Dermis microvascular lymphatic vessel endothelial cell (primary cell): ENCODE measurements at regions not wholly inside any gene's neighbourhood (a gene's known extent, or its start where the extent isn't known, plus 50 kb on each side); places are given as distances from the start of the nearest gene placed in this dataset.
"Not testable (repeated sequence)": the region's sequence is repeated elsewhere in the genome, so short reads cannot be mapped to it uniquely, and the experiment has no call there.

ENCODE experiments used
- DNase-seq, 2 donors: peaks; one replicate each; pipeline versions ENCODE4 v3.0.0 to v3.0.0-alpha.2; 2010; ENCODE audit warnings: low read depth in 2 of 2

DNA sequence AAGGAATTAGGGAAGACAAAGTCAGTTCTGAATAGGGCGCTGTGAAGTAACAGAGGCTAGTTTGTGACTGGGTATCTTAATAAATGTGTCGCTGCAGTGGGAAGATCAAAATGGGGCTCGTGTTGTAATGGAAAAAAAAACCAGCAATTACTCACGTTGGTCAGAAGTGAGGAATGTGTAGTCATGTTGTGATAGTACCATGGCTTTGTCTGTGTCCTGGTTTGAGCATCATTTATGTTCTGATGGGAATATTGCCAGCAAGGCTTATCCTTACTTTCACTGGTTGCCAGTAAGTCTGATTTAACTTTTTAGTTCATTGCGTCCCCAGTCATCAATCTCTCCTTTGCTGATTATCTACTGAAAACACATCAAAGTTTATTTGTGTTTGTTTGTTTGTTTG is 467.6 kb downstream of the NYAP2 start:
- DNase-seq, result no peak

DNA sequence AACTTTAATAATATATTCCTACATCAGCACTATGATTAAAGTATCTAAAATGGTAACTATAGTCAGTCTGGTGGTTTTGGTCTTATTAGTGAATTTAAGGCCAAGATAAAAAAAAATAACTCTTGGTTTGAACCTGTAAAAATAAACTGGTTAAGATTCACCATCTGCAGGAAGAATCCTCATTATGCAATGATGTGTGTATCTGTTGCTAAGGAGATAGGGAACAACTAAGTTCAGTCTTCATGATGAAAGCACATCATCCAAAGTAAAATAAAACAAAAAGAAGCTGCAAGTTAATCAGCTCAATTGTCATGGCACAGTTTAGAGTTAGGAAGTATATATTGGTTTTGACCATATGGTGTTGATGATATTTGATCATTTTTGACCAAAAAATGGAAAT is 466.0 kb downstream of the NYAP2 start:
- no peak for DNase-seq

DNA sequence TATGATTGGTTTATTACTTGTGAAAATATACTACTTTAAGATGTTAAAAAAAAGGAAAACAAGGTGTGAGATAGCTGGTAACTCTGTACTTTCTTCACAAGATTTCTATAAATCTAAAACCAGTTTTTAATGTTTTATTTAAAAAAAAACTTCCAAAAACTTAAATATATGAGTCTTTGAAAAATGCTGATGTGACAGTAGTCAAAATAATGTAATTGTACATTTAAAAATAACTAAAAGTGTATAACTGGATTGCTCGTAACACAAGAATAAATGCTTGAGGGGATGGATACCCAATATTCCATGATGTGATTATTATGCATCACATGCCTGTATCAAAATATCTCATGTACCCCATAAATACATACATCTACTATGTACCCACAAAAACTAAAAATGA is 464.9 kb downstream of the NYAP2 start:
- DNase-seq, result no peak

DNA sequence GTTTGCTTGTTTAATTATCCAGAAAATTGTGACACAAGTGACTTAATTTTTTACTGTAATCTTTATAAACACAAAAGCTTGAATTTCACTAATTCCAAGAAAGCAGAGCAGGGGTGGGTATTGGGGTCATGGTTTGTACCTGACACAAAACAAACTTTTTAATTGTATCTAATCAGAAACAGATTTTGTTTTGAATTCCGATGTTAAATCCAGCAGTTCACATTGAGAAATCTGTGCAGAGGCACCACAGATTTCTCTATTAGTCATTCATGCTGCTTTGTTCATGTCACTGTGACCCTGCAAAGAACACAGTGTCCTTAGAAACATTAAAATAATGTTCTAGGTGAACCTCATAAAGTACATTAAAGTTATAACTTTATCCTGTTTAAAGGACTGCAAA is 443.4 kb downstream of the NYAP2 start:
- DNase-seq, result no peak

DNA sequence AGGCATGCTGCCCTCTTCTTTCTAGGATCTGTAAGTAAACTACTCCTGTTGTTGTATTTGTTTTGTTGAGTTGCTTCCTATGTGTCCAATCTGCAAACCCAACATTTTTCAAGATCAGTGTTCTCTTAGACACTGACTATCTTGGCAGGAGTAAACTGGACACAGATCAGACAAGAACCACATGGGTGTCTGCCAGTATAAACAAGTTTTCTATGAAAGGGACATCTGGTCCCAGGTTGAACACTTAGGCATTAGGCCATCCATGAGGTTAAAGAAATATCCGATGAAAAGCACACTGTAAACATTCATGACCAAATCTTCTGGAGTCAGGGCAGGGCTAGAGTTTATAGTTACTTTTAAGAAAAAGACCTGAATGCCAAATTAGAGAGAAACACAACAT is 441.8 kb downstream of the NYAP2 start:
- DNase-seq, result no peak

DNA sequence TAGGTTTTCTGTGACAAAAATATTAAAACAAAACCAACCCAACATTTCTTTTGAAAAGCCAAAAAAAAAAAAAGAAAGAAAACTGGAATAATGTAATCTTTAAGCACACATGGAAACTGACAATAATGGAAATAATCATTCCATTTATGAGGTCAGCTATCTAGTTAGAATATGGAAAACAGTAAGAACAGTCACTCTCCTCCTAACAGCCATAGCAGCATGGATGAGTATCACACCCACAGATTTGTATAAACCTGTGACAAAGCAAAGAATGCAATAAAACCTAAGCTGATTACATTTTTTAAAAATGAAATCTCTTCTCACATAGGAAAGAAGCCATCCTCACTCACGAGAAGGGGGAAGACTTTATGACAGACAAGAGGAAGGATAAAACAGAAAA is 437.8 kb downstream of the NYAP2 start:
- no peak for DNase-seq

DNA sequence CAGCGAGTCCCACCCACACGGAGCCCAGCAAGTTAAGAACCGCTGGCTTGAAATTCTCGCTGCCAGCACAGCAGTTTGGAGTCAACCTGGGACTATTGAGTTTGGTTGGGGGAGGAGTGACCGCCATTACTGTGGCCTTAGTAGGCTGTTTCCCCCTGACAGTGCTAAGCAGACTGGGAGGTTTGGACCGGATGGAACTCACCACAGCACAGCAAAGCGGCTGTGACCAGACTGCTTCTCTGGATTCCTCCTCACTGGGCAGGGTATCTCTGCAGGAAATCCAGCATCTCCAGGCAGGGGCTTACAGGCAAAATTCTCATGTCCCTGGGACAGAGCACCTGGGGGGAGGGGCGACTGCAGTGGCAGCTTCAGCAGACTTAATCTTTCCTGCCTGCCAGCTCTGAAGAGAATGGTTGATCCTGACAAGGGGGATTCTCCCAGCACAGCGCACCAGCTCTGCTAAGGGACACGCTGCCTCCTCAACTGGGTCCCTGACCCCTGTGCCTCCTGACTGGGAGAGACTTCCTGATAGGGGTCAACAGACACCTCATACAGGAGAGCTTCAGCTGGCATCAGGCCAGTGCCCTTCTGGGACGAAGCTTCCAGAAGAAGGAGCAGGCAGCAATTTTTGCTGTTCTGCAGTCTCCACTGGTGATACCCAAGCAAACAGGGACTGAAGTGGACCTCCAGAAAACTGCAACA is 425.4 kb downstream of the NYAP2 start:
- DNase-seq, result no peak

DNA sequence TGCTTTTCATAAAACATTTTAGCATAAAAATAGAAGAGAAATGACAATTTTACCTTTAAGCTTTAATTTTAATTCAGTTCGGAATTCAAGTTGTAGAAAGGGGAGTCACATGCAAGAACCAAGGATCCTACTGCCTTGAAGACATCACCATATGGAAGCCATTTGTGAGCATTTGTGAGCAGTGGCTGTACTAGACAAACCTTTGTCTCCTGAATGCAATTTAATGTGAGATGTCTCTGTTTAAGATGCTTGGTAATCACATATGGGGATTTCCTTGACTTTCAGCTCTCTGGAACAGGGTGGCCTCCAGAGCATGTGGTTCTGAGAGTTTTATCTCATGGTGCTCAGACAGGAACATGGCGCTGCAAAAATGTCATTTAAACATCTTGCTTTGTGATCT is 421.8 kb downstream of the NYAP2 start:
- no peak for DNase-seq

DNA sequence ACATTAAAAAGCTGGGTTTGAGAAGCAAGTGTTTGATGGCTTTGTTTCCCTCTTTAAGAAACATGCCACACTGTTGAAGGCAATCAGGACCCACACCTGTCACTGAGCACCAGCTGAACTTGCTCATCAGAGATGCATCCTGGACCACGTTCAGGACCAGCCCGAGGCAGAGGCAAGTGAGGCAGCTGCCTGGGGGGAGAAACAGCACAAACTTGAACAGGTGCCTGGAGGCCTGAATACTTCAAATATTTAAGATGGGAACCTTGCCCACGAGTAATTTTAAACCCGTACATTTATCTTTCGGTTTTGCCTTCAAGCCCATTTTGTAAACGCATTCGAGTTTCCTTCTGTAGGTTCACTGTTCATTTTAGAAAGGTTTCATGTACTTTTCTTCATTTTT is 421.3 kb downstream of the NYAP2 start:
- no peak for DNase-seq

DNA sequence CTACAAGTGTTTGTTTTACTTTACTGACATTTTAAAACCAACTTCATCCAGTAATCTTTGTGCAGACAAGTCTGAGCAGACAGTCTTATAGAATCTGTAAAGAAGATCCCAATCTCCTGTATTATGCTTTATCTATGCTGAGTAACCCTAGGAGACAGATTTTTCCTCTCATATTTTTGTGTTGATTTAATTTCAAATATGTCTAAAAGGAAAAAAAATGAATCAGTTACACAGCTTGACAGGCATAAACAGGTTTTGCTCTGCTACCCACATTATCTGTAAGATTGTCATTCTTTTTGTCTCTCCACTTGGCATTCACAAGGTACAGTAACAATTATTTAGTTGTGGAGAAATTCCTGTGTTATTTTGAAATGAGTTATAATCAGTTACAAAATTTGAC is 415.0 kb downstream of the NYAP2 start:
- no peak for DNase-seq

DNA sequence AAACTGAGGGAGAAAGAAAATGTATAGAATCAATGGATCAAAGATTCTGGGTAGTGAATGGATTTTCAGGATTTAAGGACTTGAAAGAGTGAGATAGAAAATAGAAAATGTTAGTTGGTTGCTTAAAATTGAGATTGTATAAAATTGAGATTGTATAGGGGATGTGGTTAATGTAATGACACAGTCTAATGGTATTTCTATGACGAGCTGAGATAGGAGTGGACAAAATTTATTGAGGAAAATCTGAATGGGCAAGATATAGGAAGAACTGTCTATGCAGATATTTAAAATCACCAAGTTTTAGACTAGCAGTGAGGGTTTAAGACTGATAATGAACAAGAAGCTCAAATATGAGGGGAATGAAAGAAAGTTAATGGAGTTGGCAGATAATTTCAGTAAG is 406.6 kb downstream of the NYAP2 start:
- DNase-seq, result no peak

DNA sequence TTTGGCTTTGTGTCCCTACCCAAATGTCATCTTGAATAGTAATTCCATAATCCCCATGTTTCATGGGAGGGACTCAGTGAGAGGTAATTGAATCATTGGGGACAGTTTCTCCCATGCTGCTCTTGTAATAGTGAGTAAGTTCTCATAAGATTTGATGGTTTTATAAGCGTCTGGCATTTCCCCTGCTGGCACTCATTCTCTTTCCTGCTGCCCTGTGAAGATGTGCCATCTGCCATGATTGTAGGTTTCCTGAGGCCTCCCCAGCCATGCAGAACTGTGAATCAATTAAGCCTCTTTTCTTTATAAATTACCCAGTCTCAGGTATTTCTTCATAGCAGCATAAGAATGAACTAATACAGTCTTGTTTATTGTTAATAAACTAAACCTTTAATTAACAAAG is 402.6 kb downstream of the NYAP2 start:
- not testable (repeated sequence) for DNase-seq

DNA sequence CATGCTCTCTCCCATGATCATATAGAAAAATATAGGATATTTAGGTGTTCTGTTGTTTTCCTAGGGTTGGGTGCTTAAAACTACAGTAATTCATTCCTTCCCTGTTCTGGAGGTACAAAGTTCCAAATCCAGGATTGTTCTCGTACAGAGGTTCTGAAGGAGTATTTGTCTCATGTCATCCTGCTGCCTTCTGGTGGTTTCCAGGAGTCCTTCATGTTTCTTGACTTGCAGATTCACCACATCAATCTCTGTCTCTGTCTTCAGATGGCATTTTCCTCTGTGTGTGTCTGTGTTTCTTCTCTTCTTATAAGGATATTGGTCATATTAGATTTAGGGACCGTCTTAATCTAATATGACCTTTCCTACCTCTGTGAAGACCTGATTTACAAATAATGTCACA is 397.9 kb downstream of the NYAP2 start:
- no peak for DNase-seq

DNA sequence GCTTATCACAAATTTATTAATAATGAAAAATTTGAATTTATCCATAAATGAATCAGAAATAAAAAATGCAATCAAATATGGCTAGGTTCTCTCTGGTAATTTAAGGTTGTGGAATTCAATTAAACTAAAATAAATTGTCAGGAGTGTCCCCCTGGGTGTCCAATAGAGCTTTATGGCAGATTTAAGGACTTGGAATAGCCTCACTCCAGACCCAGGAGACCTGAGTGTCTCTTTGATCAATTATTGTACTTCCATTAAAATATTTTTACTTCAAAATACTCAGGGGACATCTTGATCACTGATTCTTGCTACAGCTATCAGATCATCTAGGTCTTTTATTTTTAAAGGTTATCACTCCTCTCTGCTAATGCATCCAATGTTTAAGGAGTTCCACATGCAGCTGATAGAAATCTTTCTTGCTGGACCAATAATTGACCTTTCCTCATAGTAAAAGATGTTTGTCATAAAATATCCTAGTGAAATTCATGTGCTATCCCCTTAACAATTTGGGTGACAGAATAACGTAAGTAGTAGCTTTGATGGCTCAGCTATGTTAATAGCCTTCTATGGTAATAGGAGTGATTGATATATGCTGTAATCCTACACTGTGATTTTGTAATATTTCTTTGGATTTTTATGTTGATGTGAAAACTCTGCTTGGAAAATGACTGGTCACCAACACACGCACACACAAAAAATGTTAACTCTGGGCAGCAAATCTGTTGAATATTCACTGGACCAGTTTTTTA is 395.3 kb downstream of the NYAP2 start:
- no peak for DNase-seq

DNA sequence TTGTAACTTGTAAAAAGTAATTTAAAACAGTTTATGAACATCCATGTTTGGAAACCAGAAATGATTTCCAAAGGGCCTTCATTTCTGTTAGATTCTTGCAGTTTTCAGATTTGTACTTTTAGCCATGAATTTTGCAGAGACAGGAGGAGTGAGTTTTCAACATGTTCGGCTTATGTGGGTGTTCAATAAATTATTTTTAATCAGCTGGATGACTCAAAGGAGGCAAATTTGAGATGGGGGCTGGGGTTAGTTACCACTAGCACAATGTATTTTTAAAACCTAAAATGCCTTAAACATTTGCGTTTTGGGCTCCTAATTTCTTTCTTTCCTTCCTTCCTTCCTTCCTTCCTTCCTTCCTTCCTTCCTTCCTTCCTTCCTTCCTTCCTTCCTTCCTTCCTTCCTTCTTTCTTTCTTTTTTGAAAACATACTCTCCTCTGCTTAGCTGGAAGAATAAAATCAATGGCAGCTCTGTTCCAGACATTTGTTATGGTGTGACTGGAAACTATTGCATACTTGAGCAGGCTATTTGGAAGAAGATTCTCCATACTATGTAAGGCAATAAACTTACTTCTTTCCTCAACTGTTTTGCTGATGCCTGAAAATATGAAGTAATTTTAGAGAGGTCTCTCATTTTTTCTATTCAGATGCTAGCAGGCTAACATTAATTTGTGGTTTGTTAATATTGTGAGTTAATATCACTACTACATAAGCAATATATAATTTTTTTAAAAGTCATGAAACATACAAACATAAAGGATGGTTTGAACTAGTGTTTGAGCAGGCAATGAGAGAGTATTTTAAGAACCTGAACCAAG is 394.4 kb downstream of the NYAP2 start:
- no peak for DNase-seq

DNA sequence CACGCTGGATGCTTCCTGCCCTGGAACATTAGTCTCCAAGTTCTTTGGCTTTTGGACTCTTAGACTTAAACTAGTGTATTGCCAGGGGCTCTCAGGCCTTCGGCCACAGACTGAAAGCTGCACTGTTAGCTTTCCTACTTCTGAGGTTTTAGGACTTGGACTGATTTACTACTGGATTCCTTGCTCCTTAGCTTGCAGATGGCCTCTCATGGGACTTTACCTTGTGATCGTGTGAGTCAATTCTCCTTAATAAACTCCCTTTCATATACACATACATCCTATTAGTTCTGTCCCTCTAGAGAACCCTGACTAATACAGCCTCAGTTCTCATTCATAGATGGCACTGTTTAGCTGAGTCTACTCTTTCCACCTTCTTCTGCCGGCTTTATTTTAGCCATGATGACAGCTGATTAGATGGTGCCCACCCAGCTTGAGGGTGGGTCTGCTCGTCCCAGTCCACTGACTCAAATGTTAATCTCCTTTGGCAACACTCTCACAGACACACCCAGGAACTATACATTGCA is 389.1 kb downstream of the NYAP2 start:
- no peak for DNase-seq

DNA sequence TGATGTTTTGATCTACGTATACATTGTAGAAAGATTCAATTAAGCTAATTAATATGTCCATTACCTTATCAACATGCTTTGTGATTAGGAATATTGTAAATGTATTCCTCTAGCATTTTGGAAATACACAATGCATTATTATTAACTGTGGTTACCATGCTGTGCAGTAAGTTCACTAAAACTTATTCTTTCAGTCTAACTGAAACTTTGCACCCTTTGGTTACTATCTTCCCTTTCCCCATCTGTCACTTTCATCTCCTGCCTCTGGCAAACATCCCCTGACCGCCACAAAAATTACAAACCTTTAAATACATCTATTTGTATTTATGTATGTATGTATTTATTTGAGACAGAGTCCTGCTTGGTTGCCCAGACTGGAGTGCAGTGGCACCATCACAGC is 388.0 kb downstream of the NYAP2 start:
- no peak for DNase-seq

DNA sequence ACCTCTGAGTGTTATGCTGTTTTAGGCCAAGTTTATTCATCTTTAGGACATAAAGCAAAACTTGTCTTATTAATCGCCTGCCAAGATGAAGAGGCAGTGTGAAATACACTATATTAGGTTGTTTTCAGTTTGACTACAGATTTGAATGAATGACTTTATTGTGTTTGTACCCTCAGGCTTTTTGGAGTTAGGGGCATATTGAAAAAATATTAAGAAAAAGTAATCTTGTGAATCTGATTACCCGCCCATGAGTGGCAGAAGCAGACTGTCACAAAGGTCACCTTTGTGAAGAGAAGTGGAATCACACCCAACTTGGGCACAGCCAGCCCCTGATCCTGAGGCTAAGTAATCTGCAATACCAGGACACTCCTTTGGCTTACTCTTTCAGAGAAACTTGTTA is 382.5 kb downstream of the NYAP2 start:
- DNase-seq, result no peak

DNA sequence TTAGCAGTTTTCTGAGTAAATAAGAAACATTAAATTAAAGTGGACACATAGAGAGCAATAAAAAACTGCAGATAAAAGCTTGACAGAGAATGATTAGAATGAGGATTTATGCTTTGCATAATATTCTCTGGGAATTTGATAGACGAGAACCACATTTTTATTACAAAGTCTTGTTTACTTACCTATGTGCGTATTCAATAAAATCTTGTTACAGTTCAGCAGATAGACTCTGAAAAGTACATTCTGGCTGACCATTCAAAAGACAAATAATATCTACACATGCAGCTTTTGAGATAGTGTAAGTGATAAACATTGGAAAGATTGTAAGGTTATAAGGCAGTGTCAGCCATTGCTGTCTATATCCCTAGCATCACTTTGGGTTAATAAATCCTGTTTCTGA is 381.6 kb downstream of the NYAP2 start:
- DNase-seq, result no peak

DNA sequence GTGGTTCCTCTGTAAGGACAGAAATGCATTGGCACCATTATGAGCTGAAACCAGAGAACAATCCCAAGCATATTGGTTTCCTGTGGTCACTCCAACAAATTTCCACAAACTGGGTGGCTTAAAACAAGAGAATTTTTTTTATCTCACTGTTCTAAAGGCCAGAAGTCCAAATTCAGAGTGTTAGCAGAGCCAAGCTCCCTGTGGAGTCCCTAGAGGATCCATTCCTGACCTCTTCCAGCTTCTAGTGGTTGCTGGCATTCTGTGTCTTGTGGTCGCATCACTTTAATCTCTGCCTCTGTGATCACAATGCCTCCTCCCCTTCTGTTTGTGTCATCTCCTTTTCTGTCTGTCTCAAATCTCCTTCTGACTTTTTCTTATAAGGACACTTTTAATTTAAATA is 380.3 kb downstream of the NYAP2 start:
- no peak for DNase-seq

DNA sequence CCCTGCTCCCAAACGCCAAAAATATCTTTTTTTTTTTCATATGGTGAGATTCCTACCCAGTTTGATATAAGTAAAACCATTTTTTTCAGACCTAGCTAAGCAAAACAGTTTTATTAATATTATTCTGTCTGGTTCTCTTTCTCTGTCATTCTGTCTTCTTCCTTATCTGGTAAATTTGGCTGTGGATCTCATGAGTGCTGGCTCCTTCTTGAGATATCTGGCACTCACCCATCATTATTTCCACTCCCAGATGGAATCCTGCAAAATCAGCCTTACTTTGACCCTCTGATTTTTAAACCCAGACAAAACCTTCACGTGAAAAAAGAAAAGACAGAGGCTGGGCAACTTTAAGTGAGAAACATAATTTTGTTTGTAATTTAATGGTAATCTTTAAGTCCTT is 373.6 kb downstream of the NYAP2 start:
- DNase-seq, result no peak

DNA sequence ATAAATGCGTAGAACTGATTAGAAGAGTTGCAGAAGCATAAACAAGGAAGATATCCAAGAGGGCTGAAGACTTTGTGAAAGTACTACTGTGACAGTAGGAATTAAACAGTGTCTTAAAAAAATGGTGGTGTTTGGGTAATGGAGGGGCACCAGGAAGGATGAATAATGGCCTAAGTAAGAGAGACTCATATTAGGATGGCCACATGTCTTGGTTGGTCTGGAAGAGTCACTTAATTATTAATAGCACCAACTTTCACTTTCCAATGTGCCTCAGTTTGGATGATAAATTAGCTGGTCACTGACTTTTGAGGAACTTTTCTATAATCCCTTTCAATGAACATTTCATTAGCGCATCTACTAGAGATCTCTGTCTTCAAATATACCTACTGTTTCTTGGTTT is 372.2 kb downstream of the NYAP2 start:
- DNase-seq, result no peak
